SK-MEL-5 (cell line): ENCODE measurements at regions not wholly inside any gene's neighbourhood (a gene's known extent, or its start where the extent isn't known, plus 50 kb on each side); places are given as distances from the start of the nearest gene placed in this dataset.
"Not testable (repeated sequence)": the region's sequence is repeated elsewhere in the genome, so short reads cannot be mapped to it uniquely, and the experiment has no call there.

ENCODE experiments used
- DNase-seq: peaks from one replicate; pipeline ENCODE4 v3.0.0-alpha.2; 2016; ENCODE audit warnings: low read depth, low spot score
- in situ Hi-C: cut with HindIII; loops from 2 replicates; pipeline ENCODE4 v1.10.0; 2016; ENCODE audit warnings: low sequenced_read_pairs, high pct_unique_total_duplicates, low pct_unique_long_range_greater_than_20kb

- no peak for DNase-seq
- in situ Hi-C loops = no loop called here
These were observed 212.2 kb downstream of the SIPA1L2 start for GRCh38 chr1:232417636-232418248.

GRCh38 chr1:232416026-232416568 is 213.8 kb downstream of the SIPA1L2 start:
- in situ Hi-C loops = no loop called here
- DNase-seq = no peak

- DNase-seq, in situ Hi-C loops: not testable (repeated sequence)
These were observed 214.5 kb downstream of the SIPA1L2 start for GRCh38 chr1:232415481-232415880.

GRCh38 chr1:232414100-232414499 is 215.8 kb downstream of the SIPA1L2 start:
- no peak for DNase-seq
- in situ Hi-C loops = no loop called here

GRCh38 chr1:232413674-232414073 is 216.3 kb downstream of the SIPA1L2 start:
- in situ Hi-C loops = no loop called here
- DNase-seq = no peak

GRCh38 chr1:232409584-232409983 is 220.3 kb downstream of the SIPA1L2 start:
- DNase-seq = no peak
- in situ Hi-C loops = no loop called here

GRCh38 chr1:232407120-232407519 is 222.8 kb downstream of the SIPA1L2 start:
- in situ Hi-C loops = no loop called here
- DNase-seq = no peak

- DNase-seq = no peak
- in situ Hi-C loops = no loop called here
These were observed 224.2 kb downstream of the SIPA1L2 start for GRCh38 chr1:232405781-232406180.

- in situ Hi-C loops = no loop called here
- no peak for DNase-seq
These were observed 224.8 kb downstream of the SIPA1L2 start for GRCh38 chr1:232404981-232405731.

GRCh38 chr1:232404227-232404626 is 225.7 kb downstream of the SIPA1L2 start:
- in situ Hi-C loops = no loop called here
- DNase-seq = no peak

- in situ Hi-C loops = no loop called here
- no peak for DNase-seq
These were observed 226.8 kb downstream of the SIPA1L2 start for GRCh38 chr1:232403017-232403714.

GRCh38 chr1:232398823-232399222 is 231.1 kb downstream of the SIPA1L2 start:
- in situ Hi-C loops = no loop called here
- no peak for DNase-seq

GRCh38 chr1:232393444-232394146 is 236.3 kb downstream of the SIPA1L2 start:
- DNase-seq = no peak
- in situ Hi-C loops = no loop called here

GRCh38 chr1:232393010-232393409 is 236.9 kb downstream of the SIPA1L2 start:
- in situ Hi-C loops = no loop called here
- no peak for DNase-seq

- in situ Hi-C loops = no loop called here
- no peak for DNase-seq
These were observed 239.3 kb downstream of the SIPA1L2 start for GRCh38 chr1:232390590-232390989.

GRCh38 chr1:232389744-232390143 is 240.2 kb downstream of the SIPA1L2 start:
- no peak for DNase-seq
- in situ Hi-C loops = no loop called here

GRCh38 chr1:232388363-232388762 is 241.6 kb downstream of the SIPA1L2 start:
- DNase-seq = no peak
- in situ Hi-C loops = no loop called here
